NCI-H524 treated with DMSO at 0.1 percent for 48 hours (cell line): ENCODE measurements at regions not wholly inside any gene's neighbourhood (a gene's known extent, or its start where the extent isn't known, plus 50 kb on each side); places are given as distances from the start of the nearest gene placed in this dataset.

ENCODE experiments used
- DNase-seq: peaks from one replicate; lab custom pipeline; 2025; lab: John Stamatoyannopoulos, UW

- DNase-seq: no peak
Measured at GRCh38 chr14:51478175-51478621, 173.5 kb upstream of the FRMD6 start.

DNA sequence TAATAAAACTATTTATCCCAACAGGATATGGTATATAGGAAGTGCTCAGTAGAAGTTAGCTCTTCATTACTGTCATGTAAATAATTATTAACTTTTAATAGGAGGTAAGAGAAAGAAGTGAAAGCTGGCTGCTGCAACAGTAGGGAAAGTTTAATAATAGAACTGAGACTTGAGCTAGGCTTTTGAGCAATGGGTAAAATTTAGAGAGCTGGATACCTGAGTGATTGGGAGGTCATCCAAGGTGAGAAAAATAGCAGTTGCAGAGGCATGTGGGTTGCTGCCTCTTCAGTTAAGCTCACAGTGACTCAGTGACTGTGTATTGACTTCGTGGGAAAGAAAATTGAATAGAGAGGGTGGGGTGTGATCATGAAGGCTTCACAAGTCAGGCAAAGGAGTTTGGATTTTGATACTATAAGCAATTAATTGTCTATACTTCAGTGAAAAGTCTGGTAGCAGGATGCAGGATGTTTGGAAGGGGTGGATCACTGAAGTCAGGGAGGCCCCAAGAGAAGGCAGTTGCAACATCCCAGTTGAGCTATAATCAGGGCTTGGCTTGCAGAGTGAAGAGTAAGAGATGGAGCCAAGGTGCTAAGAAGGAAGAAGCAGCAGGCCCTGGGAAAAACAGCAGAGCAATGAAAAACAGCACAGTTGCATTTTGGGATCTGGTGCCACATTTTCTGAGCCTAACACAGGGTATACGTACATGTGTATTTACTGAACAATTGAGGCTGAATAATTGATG lies 172.0 kb upstream of the FRMD6 start:
- no peak for DNase-seq

DNA sequence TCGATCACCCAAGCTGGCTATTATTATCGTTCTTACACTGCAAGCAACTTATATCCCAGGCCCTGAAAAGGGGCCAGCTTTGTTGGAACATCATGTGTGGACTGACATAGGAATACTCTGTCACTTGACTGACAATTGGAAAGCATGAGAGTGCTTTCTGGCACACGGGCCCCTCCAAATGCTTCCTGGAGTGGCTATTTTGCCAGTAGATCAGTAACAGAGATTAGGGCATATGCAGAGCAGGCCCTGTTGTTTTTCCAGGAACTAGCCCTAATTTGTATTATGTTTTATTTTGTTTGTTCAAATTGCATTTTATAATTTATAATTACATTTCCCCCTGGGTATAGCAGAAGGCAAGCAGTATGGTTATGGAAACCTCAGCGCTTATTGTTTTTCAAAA lies 170.1 kb upstream of the FRMD6 start:
- DNase-seq: no peak

GRCh38 chr14:51482102-51482501 lies 169.6 kb upstream of the FRMD6 start:
- no peak for DNase-seq

DNA sequence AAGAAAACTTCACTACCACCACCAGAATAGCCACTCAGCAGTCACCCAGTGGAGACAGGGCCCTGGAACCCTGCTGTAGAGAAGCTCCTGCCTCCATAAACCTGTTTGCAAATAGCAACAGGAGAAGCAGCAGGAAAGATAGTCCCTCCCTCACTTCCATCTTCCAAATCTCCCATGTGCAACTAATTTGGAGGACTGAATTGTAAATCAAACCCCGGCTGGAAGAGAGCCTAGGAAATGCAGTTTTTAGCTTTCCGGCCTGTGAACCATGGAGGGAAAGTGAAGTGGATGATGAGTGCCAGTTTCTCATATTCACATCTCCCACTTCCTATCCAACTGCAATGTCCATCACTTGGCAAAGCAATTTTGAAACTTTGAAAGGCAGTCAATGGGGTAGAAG lies 167.2 kb upstream of the FRMD6 start:
- DNase-seq: no peak

- DNase-seq: no peak
Measured at GRCh38 chr14:51485733-51486132, 166.0 kb upstream of the FRMD6 start.

GRCh38 chr14:51487848-51488247 lies 163.9 kb upstream of the FRMD6 start:
- DNase-seq: no peak

DNA sequence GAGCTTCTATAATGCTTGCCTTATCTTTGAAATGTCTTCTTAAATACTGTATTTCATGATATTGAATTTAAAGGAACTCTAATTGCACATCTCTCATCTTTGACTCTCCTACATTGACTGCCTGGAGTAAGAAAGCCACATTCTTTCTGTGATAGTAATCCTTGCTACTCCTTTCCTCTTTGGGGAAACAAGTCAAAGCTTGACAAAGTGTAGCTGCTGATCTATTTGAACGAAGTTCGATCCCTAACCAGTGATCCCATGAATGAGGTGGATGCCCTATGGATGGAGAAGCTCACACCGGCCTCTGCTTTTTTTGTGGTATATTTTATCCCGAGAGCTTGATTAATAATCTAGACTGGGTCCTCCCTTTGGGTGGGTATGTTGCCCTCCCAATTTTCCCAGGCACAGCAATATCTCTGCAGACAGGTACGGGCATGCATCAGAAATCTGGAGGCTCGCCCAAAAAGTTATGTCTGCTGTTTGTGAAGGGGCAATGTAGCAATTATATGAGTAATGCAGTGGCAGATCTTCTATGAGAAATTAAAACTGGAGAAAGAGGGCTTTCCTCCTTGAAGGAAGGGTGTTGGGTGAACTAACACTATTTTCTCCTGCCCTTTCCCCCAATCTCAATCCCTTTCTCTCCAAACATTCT lies 163.0 kb upstream of the FRMD6 start:
- no peak for DNase-seq

DNA sequence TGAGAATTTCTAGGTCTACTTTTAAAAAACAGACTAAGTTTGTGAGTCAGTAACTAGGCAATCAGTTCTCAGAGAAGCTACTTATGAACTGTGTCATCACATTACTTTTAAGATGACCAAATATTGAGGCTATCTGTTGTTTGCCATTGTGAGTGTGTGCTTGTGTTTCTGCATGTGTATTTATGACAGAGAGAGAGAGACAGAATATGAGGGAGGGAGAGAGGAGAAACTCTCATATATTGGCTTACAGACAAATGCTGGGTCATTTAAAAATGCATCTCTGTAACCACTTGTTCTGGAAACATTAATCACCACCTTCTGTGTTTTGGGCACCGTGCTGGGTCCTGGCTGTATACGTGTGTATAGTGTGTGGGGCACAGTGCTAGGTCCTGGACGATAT lies 161.5 kb upstream of the FRMD6 start:
- DNase-seq: no peak

GRCh38 chr14:51491036-51491545 lies 160.6 kb upstream of the FRMD6 start:
- no peak for DNase-seq

GRCh38 chr14:51491776-51492175 lies 159.9 kb upstream of the FRMD6 start:
- DNase-seq: no peak

GRCh38 chr14:51495319-51495718 lies 156.4 kb upstream of the FRMD6 start:
- no peak for DNase-seq

- DNase-seq: peak; percentile 95
Measured at GRCh38 chr14:51498411-51499227, 153.1 kb upstream of the FRMD6 start.

GRCh38 chr14:51500776-51501175 lies 150.9 kb upstream of the FRMD6 start:
- no peak for DNase-seq

DNA sequence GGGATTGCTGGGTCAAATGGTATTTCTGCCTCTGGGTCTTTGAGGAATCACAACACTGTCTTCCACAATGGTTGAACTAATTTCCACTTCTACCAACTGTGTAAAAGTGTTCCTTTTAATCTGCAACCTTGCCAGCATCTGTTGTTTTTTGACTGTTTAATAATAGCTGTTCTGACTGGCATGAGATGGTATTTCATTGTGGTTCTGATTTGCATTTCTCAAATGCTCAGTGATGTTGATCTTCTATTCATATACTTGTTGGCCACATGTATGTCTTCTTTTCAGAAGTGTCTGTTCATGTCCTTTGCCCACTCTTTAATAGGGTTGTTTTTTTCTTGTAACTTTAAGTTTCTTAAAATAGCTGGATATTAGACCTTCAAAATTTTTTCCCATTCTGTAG lies 150.0 kb upstream of the FRMD6 start:
- no peak for DNase-seq

DNA sequence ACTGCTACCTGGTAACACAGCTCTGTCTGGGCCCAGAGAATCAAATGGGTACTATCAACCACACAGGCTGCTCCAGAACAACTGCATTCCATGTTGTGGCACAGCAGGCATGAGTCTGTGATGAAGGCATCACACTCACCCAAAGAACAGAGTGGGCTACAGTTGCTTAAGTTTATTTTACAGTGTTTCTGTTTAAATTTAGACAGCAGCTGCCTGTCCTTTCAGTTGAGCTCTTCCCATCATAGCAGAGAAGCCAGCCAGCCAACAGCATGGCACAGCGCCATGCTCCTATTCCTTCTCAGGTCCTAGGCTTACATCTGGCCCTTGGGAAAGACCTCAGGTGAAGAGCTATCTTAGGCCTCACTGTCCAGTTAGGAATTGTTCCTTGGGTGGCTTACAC lies 147.0 kb upstream of the FRMD6 start:
- no peak for DNase-seq

DNA sequence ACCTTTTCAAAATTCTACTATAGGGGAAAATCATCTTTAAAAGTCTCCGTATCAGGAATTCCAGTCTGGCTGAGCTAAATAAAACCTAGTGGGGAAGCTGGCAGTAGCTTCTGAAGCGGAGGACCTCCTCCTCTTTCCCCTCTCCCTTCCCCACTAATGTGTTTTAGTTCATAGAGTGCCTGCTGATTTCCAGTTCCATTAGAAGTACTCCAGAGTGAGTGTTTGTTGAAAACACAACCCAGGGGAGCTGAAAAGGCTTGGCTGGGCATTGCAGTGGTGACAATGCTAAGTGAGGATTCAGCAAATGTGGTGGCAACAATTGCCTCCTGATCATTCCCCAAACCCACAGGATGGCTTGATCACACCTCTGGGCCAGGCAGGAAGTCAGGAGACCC lies 144.2 kb upstream of the FRMD6 start:
- no peak for DNase-seq

DNA sequence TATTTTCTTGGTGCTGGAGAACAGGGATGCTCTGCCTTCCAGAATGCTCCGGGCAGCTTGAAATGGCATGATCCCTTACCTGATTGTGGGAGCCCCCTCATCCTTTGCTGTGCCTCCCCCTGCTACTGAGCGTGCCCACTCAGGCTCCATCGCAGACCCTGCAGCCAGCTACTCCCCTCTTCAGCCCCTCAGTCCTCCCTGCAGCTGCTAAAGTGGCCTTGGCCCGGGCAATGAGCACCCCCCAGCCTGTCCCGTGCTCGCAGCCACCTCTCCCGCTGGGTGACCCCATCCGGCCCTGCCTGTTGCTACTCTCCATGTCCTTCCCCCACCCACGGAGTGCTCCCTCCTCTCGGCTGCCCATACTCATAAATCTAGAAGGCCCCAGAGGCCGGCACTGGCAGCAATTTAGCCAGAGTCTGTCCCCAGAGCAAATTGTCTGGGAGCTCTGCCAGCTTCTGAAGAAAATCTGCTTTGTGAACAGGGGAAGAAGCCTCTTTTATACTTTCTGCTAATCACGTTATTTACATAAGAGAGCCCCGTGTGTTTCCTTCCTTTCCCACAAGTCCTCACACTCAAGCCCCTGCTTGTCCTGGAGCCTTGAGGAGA lies 143.7 kb upstream of the FRMD6 start:
- DNase-seq: peak; percentile 48

DNA sequence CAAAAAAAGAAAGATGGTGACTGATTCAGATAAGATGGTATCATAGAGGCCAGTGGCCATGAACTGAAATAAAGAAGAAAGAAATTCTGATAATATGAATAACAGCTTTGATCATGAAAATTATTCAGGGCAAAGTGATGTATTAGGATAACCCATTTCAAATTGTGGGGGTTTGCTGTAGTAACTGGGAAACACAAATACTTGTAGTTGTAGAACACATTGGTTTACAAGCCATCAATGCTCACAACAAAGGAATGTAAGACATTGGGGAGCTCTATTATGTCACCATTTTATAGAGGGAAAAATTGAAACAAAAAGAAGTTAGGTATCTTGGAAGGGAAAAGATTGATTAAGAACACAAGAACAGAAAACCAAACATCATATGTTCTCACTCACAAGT lies 140.4 kb upstream of the FRMD6 start:
- no peak for DNase-seq

GRCh38 chr14:51512316-51512715 lies 139.4 kb upstream of the FRMD6 start:
- DNase-seq: no peak

DNA sequence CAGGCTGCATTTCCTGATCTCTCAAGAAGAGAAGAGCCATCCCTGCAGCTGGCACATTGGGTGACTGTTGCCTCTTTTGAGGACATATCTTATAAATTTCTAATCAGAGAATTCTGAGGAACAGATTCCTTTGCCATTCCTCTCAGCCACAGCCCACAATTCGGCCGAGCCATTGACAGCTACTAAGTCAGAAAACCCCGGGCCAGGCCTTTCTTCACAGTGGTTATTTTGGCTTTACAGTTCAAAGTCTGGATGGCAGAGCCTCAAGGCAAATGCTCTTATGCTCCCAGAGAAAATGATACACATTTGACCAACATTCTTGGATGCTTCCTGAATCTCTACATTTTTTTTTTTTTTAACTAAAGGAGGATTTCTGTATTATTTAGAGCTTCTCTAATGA lies 138.4 kb upstream of the FRMD6 start:
- no peak for DNase-seq

DNA sequence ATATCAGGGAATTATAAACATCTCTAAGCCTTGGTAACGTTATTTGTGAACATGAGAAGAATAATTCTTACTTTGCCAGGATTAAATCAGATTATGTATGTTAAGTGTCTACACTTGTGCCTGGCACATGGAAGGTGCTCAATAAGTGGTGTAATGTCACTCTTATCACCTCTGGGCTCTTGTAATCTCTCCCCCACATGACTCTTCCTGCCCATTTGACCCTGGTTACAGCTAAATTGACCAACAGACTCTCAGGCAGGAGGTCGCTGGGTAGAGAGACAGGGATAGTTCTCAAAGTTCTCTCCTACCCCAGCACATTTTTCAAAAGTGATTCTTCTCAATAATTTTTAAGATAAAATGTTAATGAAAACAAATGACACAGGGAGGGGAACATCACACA lies 137.8 kb upstream of the FRMD6 start:
- DNase-seq: peak; percentile 88
